AG20443 (cell line): ENCODE measurements at regions not wholly inside any gene's neighbourhood (a gene's known extent, or its start where the extent isn't known, plus 50 kb on each side); places are given as distances from the start of the nearest gene placed in this dataset.
"Not testable (repeated sequence)": the region's sequence is repeated elsewhere in the genome, so short reads cannot be mapped to it uniquely, and the experiment has no call there.

Experiments
- DNase-seq: peaks from one replicate; pipeline ENCODE4 v3.0.0; 2012; ENCODE audit warnings: low spot score, mixed read lengths

- DNase-seq = no peak
Measured at GRCh38 chr7:34333184-34333583, 324.8 kb upstream of the NPSR1 start.

- no peak for DNase-seq
Measured at GRCh38 chr7:34333925-34334324, 324.1 kb upstream of the NPSR1 start.

- DNase-seq = no peak
Measured at GRCh38 chr7:34337163-34337562, 320.9 kb upstream of the NPSR1 start.

GRCh38 chr7:34338961-34339526 is 319.0 kb upstream of the NPSR1 start:
- DNase-seq = no peak

GRCh38 chr7:34341326-34341725 is 316.7 kb upstream of the NPSR1 start:
- no peak for DNase-seq

- DNase-seq = no peak
Measured at GRCh38 chr7:34342387-34342786, 315.6 kb upstream of the NPSR1 start.

- no peak for DNase-seq
Measured at GRCh38 chr7:34343667-34344066, 314.4 kb upstream of the NPSR1 start.

- DNase-seq = no peak
Measured at GRCh38 chr7:34354011-34354410, 304.0 kb upstream of the NPSR1 start.

GRCh38 chr7:34354899-34355298 is 303.1 kb upstream of the NPSR1 start:
- DNase-seq = peak; percentile 75

- no peak for DNase-seq
Measured at GRCh38 chr7:34357068-34357467, 300.9 kb upstream of the NPSR1 start.

- DNase-seq = no peak
Measured at GRCh38 chr7:34357946-34358345, 300.1 kb upstream of the NPSR1 start.

GRCh38 chr7:34358578-34358977 is 299.4 kb upstream of the NPSR1 start:
- not testable (repeated sequence) for DNase-seq

- no peak for DNase-seq
Measured at GRCh38 chr7:34361663-34362250, 296.3 kb upstream of the NPSR1 start.

GRCh38 chr7:34362621-34363020 is 295.4 kb upstream of the NPSR1 start:
- DNase-seq = no peak

- no peak for DNase-seq
Measured at GRCh38 chr7:34364130-34364529, 293.9 kb upstream of the NPSR1 start.

- no peak for DNase-seq
Measured at GRCh38 chr7:34365011-34365410, 293.0 kb upstream of the NPSR1 start.

GRCh38 chr7:34365611-34366010 is 292.4 kb upstream of the NPSR1 start:
- DNase-seq = no peak

- no peak for DNase-seq
Measured at GRCh38 chr7:34371922-34372321, 286.1 kb upstream of the NPSR1 start.

- peak; percentile 33 for DNase-seq
Measured at GRCh38 chr7:34373940-34374339, 284.1 kb upstream of the NPSR1 start.

- DNase-seq = no peak
Measured at GRCh38 chr7:34382166-34382893, 275.7 kb upstream of the NPSR1 start.

- DNase-seq = no peak
Measured at GRCh38 chr7:34385384-34385783, 272.6 kb upstream of the NPSR1 start.

- no peak for DNase-seq
Measured at GRCh38 chr7:34389332-34390078, 268.5 kb upstream of the NPSR1 start.

GRCh38 chr7:34390103-34390502 is 267.9 kb upstream of the NPSR1 start:
- no peak for DNase-seq
